ENCODE measurements at regions not wholly inside any gene's neighbourhood (a gene's known extent, or its start where the extent isn't known, plus 50 kb on each side); places are given as distances from the start of the nearest gene placed in this dataset.

- in situ Hi-C loops (cut with HindIII; ENCODE audit: low pct_unique_long_range_greater_than_20kb, low sequenced_read_pairs) = no loop called here
- TF ChIP-seq JUND (IDR thresholded peaks at IDR 0.05; ENCODE audit: low read depth) = no peak
- peak; percentile 45 to 78 for DNase-seq (ENCODE audit: low read depth in 1 of 2, low spot score in 1 of 2)
Observed at GRCh38 chr14:66359500-66359899, 126.7 kb upstream of the CCDC196 start.

GRCh38 chr14:66360366-66360926, 125.7 kb upstream of the CCDC196 start:
- no peak for TF ChIP-seq JUND (IDR thresholded peaks at IDR 0.05; ENCODE audit: low read depth)
- in situ Hi-C loops (cut with HindIII; ENCODE audit: low pct_unique_long_range_greater_than_20kb, low sequenced_read_pairs) = no loop called here
- DNase-seq (ENCODE audit: low read depth in 1 of 2, low spot score in 1 of 2) = no peak

- DNase-seq (ENCODE audit: low read depth in 1 of 2, low spot score in 1 of 2) = no peak
- no peak for TF ChIP-seq JUND (IDR thresholded peaks at IDR 0.05; ENCODE audit: low read depth)
- in situ Hi-C loops (cut with HindIII; ENCODE audit: low pct_unique_long_range_greater_than_20kb, low sequenced_read_pairs) = no loop called here
Observed at GRCh38 chr14:66361013-66361412, 125.2 kb upstream of the CCDC196 start.

- in situ Hi-C loops (cut with HindIII; ENCODE audit: low pct_unique_long_range_greater_than_20kb, low sequenced_read_pairs) = no loop called here
- no peak for TF ChIP-seq JUND (IDR thresholded peaks at IDR 0.05; ENCODE audit: low read depth)
- no peak for DNase-seq (ENCODE audit: low read depth in 1 of 2, low spot score in 1 of 2)
Observed at GRCh38 chr14:66365388-66365787, 120.8 kb upstream of the CCDC196 start.

GRCh38 chr14:66369157-66369697, 116.9 kb upstream of the CCDC196 start:
- no peak for DNase-seq (ENCODE audit: low read depth in 1 of 2, low spot score in 1 of 2)
- no peak for TF ChIP-seq JUND (IDR thresholded peaks at IDR 0.05; ENCODE audit: low read depth)
- in situ Hi-C loops (cut with HindIII; ENCODE audit: low pct_unique_long_range_greater_than_20kb, low sequenced_read_pairs) = no loop called here

GRCh38 chr14:66371776-66372175, 114.4 kb upstream of the CCDC196 start:
- no peak for TF ChIP-seq JUND (IDR thresholded peaks at IDR 0.05; ENCODE audit: low read depth)
- no peak for DNase-seq (ENCODE audit: low read depth in 1 of 2, low spot score in 1 of 2)
- in situ Hi-C loops (cut with HindIII; ENCODE audit: low pct_unique_long_range_greater_than_20kb, low sequenced_read_pairs) = no loop called here

GRCh38 chr14:66375046-66375964, 110.9 kb upstream of the CCDC196 start:
- no peak for DNase-seq (ENCODE audit: low read depth in 1 of 2, low spot score in 1 of 2)
- in situ Hi-C loops (cut with HindIII; ENCODE audit: low pct_unique_long_range_greater_than_20kb, low sequenced_read_pairs) = no loop called here
- TF ChIP-seq JUND (IDR thresholded peaks at IDR 0.05; ENCODE audit: low read depth) = no peak

- no peak for TF ChIP-seq JUND (IDR thresholded peaks at IDR 0.05; ENCODE audit: low read depth)
- no peak for DNase-seq (ENCODE audit: low read depth in 1 of 2, low spot score in 1 of 2)
- in situ Hi-C loops (cut with HindIII; ENCODE audit: low pct_unique_long_range_greater_than_20kb, low sequenced_read_pairs) = no loop called here
Observed at GRCh38 chr14:66377574-66377973, 108.6 kb upstream of the CCDC196 start.

- DNase-seq (ENCODE audit: low read depth in 1 of 2, low spot score in 1 of 2) = no peak
Observed at GRCh38 chr14:66378712-66379505, 107.3 kb upstream of the CCDC196 start.

GRCh38 chr14:66380143-66380542, 106.0 kb upstream of the CCDC196 start:
- no peak for TF ChIP-seq JUND (IDR thresholded peaks at IDR 0.05; ENCODE audit: low read depth)
- in situ Hi-C loops (cut with HindIII; ENCODE audit: low pct_unique_long_range_greater_than_20kb, low sequenced_read_pairs) = no loop called here
- no peak for DNase-seq (ENCODE audit: low read depth in 1 of 2, low spot score in 1 of 2)

More at GRCh38 chr14:66378712-66379505, 107.3 kb upstream of the CCDC196 start:
- no peak for TF ChIP-seq JUND (IDR thresholded peaks at IDR 0.05; ENCODE audit: low read depth)
- in situ Hi-C loops (cut with HindIII; ENCODE audit: low pct_unique_long_range_greater_than_20kb, low sequenced_read_pairs) = no loop called here

GRCh38 chr14:66381755-66382154, 104.4 kb upstream of the CCDC196 start:
- no peak for TF ChIP-seq JUND (IDR thresholded peaks at IDR 0.05; ENCODE audit: low read depth)
- no peak for DNase-seq (ENCODE audit: low read depth in 1 of 2, low spot score in 1 of 2)
- in situ Hi-C loops (cut with HindIII; ENCODE audit: low pct_unique_long_range_greater_than_20kb, low sequenced_read_pairs) = no loop called here

GRCh38 chr14:66383257-66383656, 102.9 kb upstream of the CCDC196 start:
- in situ Hi-C loops (cut with HindIII; ENCODE audit: low pct_unique_long_range_greater_than_20kb, low sequenced_read_pairs) = no loop called here
- TF ChIP-seq JUND (IDR thresholded peaks at IDR 0.05; ENCODE audit: low read depth) = no peak
- DNase-seq (ENCODE audit: low read depth in 1 of 2, low spot score in 1 of 2) = no peak
